ENCODE measurements at regions not wholly inside any gene's neighbourhood (a gene's known extent, or its start where the extent isn't known, plus 50 kb on each side); places are given as distances from the start of the nearest gene placed in this dataset.

- in situ Hi-C loops (cut with HindIII; ENCODE audit: low sequenced_read_pairs), result no loop called here
- no peak for DNase-seq (ENCODE audit: low read depth)
- no peak overlapping the region for H3K4me3 ChIP-seq (ENCODE audit: low read depth, low read length)
- TF ChIP-seq CTCF (IDR thresholded peaks at IDR 0.05; ENCODE audit: low read depth, low read length, missing control alignments), result no peak
These were observed 398.6 kb downstream of the ZIC4 start for GRCh38 chr3:147007736-147008245.

- in situ Hi-C loops (cut with HindIII; ENCODE audit: low sequenced_read_pairs), result no loop called here
- DNase-seq (ENCODE audit: low read depth), result peak; percentile 18
- TF ChIP-seq CTCF (IDR thresholded peaks at IDR 0.05; ENCODE audit: low read depth, low read length, missing control alignments), result no peak
These were observed 397.6 kb upstream of the PLSCR5 start for GRCh38 chr3:147002721-147003120.

GRCh38 chr3:147000274-147000673 lies 395.1 kb upstream of the PLSCR5 start:
- no peak for DNase-seq (ENCODE audit: low read depth)
- no peak overlapping the region for H3K4me3 ChIP-seq (ENCODE audit: low read depth, low read length)
- in situ Hi-C loops (cut with HindIII; ENCODE audit: low sequenced_read_pairs), result no loop called here
- TF ChIP-seq CTCF (IDR thresholded peaks at IDR 0.05; ENCODE audit: low read depth, low read length, missing control alignments), result no peak

More at GRCh38 chr3:147002721-147003120, 397.6 kb upstream of the PLSCR5 start:
- no peak overlapping the region for H3K4me3 ChIP-seq (ENCODE audit: low read depth, low read length)

- in situ Hi-C loops (cut with HindIII; ENCODE audit: low sequenced_read_pairs), result no loop called here
- TF ChIP-seq CTCF (IDR thresholded peaks at IDR 0.05; ENCODE audit: low read depth, low read length, missing control alignments), result no peak
- no peak for DNase-seq (ENCODE audit: low read depth)
- H3K4me3 ChIP-seq (ENCODE audit: low read depth, low read length), result no peak overlapping the region
These were observed 386.8 kb upstream of the PLSCR5 start for GRCh38 chr3:146991907-146992306.

- no peak overlapping the region for H3K4me3 ChIP-seq (ENCODE audit: low read depth, low read length)
- DNase-seq (ENCODE audit: low read depth), result no peak
- no peak for TF ChIP-seq CTCF (IDR thresholded peaks at IDR 0.05; ENCODE audit: low read depth, low read length, missing control alignments)
- in situ Hi-C loops (cut with HindIII; ENCODE audit: low sequenced_read_pairs), result no loop called here
These were observed 370.3 kb upstream of the PLSCR5 start for GRCh38 chr3:146975476-146975875.

GRCh38 chr3:146975032-146975431 lies 369.9 kb upstream of the PLSCR5 start:
- in situ Hi-C loops (cut with HindIII; ENCODE audit: low sequenced_read_pairs), result no loop called here
- H3K4me3 ChIP-seq (ENCODE audit: low read depth, low read length), result no peak overlapping the region
- no peak for DNase-seq (ENCODE audit: low read depth)

More at GRCh38 chr3:146975032-146975431, 369.9 kb upstream of the PLSCR5 start:
- no peak for TF ChIP-seq CTCF (IDR thresholded peaks at IDR 0.05; ENCODE audit: low read depth, low read length, missing control alignments)
